ENCODE measurements at regions not wholly inside any gene's neighbourhood (a gene's known extent, or its start where the extent isn't known, plus 50 kb on each side); places are given as distances from the start of the nearest gene placed in this dataset.
"Not testable (repeated sequence)": the region's sequence is repeated elsewhere in the genome, so short reads cannot be mapped to it uniquely, and the experiment has no call there.

DNA sequence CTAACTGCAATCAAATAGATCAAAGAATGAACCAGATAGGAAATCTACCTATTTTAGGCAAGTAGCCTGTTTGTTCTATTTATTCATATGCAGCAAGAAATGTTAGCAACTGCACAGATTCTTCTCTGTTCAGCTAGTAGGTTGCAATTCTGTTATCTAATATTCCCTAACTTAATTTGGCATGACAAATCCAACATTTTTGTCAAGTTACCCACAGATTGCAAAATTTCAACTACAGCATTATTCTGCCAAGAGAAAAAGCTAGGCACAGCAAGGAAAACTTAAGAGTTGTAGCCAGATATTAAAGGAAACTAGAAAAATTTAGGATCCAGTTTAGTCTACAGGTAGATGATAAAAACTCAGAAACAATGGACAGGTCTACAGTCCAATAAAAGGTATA is 104.4 kb upstream of the SYNCRIP start:
- peak; percentile 18 for DNase-seq (ENCODE audit: low read depth)

DNA sequence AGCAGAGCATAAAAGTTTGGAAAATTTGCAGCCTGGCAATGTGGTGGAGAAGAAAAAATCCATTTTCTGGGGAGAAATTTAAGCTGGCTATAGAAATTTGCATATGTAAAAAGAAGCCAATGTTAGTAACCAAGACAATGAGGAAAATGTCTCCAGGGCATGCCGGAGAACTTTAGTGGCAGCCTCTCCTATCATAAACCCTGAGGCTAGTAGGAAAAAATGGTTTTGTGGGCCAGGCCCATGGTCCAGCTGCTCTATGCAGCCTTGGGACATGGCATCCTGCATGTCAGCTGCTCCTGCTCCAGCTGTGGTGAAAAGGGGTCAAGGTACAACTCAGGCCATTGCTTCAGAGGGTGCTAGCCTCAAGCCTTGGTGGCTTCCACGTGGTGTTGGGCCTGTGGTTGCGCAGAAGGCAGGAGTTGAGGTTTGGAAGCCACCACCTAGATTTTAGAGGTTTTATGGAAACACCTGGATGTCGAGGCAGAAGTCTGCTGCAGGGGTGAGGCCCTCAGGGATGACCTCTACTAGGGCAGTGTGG is 101.8 kb upstream of the SYNCRIP start:
- DNase-seq (ENCODE audit: low read depth): no peak

DNA sequence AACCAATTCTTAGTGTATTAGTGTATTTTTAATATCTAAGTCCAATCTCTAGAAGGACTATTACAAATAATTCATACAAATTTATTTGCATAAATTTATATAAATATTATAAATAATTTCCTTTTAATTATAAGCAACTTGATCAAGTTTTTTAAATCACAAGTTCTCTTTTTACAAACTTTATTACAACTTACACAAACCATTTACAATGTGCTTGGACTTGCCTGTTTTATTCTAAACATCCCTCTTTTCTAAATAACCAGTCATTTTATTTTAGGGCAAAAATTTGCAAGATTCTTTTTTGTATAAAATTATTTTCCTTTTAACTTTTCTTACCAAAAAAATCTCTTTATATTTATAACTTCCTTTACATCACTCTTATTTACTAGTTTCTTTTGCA is 83.5 kb upstream of the SYNCRIP start:
- DNase-seq (ENCODE audit: low read depth): no peak

DNA sequence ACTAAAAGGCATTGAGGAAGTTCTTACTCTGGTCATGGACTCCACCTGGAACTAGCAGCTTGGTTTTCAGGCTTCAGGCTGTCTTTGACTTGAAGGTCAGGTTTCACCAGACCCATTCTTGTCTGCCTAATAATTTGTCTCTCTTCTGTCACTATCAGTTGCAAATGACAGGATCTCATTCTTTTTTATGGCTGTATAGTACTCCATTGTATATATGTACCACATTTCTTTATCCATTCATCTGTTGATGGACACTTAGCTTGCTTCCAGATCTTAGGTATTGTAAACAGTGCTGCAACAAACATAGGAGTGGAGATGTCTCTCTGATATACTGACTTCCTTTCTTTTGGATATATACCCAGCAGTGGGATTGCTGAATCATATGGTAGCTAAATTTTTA is 73.1 kb upstream of the SYNCRIP start:
- DNase-seq (ENCODE audit: low read depth): no peak

DNA sequence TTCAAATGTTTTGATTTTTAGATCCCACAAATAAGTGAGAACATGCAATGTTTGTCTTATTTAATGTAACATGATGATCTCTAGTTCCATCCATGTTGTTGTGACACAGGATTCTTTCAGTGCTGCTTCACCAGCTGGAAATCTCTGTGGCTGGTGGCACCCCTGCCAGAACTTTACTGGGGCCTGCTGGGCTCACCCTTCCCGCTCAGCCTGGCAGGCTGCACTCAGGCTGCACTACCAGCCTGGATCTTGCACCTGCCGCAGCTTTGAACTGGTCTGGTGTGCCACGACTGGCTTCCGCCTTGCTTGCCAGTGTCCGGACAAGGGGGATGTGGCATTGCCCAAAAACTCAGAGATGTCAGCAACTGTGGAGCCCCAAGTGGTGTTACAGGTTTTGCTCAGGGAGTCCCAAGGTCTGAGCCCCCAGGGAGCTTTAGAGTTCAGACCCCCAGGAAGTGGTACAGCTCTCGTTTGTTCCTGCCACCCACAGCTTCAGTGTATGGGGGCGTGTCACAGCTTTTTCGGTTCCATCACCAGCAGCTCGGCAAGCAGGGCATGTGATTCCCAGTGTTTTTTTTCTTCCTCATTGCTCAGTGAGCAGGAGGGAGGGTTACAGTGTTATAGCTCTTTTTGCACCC is 72.3 kb upstream of the SYNCRIP start:
- DNase-seq (ENCODE audit: low read depth): no peak

DNA sequence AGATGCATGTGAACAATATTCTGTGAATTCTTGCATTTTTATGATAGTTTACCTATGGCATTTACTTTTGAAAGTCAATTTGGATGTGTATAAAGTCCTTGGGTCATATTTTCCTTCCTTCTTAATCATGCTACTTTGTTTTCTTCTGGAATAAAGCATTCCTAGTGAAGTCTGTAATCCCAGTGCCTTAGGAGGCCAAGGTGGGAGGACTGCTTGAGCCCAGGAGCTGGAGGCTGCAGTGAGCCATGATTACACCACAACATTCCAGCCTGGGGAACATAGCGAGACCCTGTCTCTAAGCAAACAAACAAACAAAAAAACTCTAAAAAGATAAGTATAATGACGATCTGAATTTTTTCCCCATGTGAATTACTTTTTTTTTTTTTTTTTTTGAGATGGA is 69.7 kb upstream of the SYNCRIP start:
- DNase-seq (ENCODE audit: low read depth): no peak

DNA sequence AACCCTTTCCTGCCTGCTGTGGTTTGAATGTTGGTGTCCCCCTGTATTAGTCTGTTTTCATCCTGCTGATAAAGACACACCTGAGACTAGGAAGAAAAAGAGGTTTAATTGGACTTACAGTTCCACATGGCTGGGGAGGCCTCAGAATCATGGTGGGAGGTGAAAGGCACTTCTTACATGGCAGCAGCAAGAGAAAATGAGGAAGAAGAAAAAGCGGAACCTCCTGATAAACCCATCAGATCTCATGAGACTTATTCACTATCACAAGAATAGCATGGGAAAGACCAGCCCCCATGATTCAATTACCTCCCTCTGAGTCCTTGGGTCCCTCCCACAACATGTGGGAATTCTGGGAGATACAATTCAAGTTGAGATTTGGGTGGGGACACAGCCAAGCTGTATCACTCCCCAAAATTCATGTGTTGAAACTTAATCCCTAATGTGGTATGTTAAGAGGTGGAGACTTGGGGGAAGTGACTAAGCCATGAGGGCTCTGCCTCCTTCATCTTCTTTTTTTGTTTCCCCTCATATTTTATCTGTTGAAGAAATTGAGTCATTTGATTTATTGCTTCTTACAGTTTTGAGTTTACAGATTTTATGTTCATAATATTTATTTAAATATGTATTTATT is 64.9 kb upstream of the SYNCRIP start:
- not testable (repeated sequence) for DNase-seq (ENCODE audit: low read depth)

DNA sequence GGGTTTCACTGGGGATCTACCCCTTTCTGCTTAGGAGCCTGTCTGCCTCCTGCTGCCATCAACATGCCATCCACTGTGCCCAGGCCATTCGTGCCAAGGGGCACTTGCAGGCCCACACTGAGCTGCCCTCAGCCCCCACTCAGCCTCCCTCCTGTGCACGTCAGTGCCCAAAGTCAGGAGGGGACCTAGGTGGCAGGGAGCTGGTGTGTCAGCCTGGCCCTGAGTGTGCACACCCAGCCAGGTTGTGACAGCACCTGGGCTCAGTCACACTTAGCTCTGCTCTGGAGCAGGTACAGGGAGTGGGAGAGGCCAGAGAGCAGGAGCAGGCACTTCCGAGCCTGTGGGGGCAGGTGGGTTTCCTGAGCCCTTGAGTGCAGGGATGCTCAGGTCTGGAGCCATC is 63.6 kb upstream of the SYNCRIP start:
- DNase-seq (ENCODE audit: low read depth): no peak

DNA sequence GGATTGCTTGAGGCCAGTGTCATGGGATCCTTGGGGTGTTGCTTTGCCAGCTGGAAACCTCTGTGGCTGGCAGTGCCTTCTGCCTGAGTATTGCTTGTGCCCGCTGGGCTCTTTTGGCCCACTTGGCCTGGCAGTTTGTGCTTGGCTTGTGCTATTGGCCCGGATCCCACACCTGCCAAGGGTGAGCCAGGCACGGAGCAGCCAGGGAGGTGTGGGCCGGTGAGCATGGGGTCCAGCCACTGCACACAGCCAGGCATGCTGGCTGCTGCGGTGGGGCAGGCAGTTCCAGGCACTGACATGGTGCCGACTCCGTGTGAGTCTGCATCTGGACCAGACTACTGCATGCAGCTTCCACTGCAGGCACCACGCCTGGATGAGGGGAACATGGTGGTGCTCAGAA is 62.5 kb upstream of the SYNCRIP start:
- no peak for DNase-seq (ENCODE audit: low read depth)

DNA sequence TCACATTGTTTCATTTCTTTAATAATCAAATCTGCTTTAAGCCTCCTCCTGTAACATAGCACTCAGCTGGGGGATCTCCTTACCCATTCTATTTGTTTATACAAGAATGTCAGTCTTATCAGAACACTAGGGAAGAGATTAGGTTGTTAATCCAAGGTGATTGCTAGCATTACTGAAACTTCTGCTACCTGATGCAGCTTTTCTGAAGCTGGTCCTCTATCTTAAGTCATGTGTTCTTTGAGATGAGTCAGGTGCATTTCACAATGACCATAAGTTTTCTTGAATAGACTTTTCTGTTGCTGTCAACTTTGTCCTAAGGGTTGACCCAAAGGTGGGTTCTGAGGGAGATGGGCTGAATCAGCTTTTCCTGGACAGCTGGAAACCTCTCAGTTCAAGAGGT is 60.7 kb upstream of the SYNCRIP start:
- DNase-seq (ENCODE audit: low read depth): no peak

All from HS-5 (cell line).